ENCODE measurements at regions not wholly inside any gene's neighbourhood (a gene's known extent, or its start where the extent isn't known, plus 50 kb on each side); places are given as distances from the start of the nearest gene placed in this dataset.

- TF ChIP-seq EGR1 (IDR thresholded peaks at IDR 0.05; ENCODE audit: borderline replicate concordance in 1 of 2, low read depth in 2 of 2, low read length in 2 of 2) (no peak), RUNX3 (IDR thresholded peaks at IDR 0.05; ENCODE audit: low read length) (no peak)
These were observed 1722.1 kb downstream of the MAT2B start (continued) for GRCh38 chr5:165227515-165227914.

DNA sequence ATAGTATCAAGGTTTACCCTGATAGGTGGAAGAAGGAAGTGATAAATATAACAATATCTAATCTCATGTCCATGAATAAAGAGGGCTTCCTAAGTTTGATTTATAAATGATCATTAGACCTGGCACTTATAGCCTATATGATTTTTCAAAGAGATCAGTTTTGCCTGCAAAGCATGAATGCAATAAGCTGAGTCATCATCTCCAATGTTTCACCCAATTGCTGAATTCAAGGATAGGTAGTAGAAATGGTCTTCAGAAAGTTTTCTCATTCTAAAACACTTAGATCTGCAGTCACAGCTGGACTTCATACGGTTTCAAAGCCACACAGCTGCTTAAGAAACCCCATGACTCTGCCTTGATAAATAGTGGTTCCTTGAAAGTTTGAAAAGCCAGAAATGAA, 1722.8 kb downstream of the MAT2B start:
- no peaks in the 10 kb centered on the region for H3K9me3 ChIP-seq (replicated peaks; ENCODE audit: control insufficient read depth, insufficient read depth, low read length)
- ChIA-PET RAD21 (ENCODE audit: unreplicated experiment) (interaction anchor here (0.9 to 1.5 kb wide), 4 partner anchors 9 to 230 kb away, joined by 3 to 6 read pairs (median 4); no protein-coding TSS in a partner anchor), SMC1A (ENCODE audit: uncharacterized antibody, unreplicated experiment) (no interaction called here), CTCF (interaction anchor here (0.6 to 1.6 kb wide), 6 partner anchors 9 to 706 kb away, joined by 3 to 6 read pairs (median 4); no protein-coding TSS in a partner anchor), POLR2A (no interaction called here)
- no peak overlapping the region for H2AFZ ChIP-seq (ENCODE audit: control insufficient read depth, low read depth, low read length)
- FAIRE-seq (no peak), ATAC-seq (no peak), DNase-seq (ENCODE audit: low read depth, low spot score) (no peak)
- no peaks in the 10 kb centered on the region for H3K4me1 ChIP-seq (ENCODE audit: control insufficient read depth, insufficient read depth, low read length)
- no peak overlapping the region for H3K4me3 ChIP-seq
- intact Hi-C loops (cut with micrococcal nuclease; ENCODE audit: unreplicated experiment) (no loop called here), in situ Hi-C loops (cut with MboI) (no loop called here)
- H3K9ac ChIP-seq (ENCODE audit: control insufficient read depth, insufficient read depth, low read length) = no peak overlapping the region
- no peaks in the 10 kb centered on the region for H3K79me2 ChIP-seq (ENCODE audit: control insufficient read depth, insufficient read depth, low read length)
- TF ChIP-seq NKRF (conservative IDR thresholded peaks at IDR 0.05) = no peak
- no peak for TF ChIP-seq IRF3 (IDR thresholded peaks at IDR 0.05)
- no peak for TF ChIP-seq POU2F2 (IDR thresholded peaks at IDR 0.05; ENCODE audit: borderline replicate concordance, low read depth, low read length)
- no peak for TF ChIP-seq ZNF622 (IDR thresholded peaks at IDR 0.05)
- no peak for TF ChIP-seq CREB1 (IDR thresholded peaks at IDR 0.05; ENCODE audit: low read depth)
- no peak for TF ChIP-seq HSF1 (IDR thresholded peaks at IDR 0.05; ENCODE audit: low read depth, low read length)
- TF ChIP-seq ZBED1 (IDR thresholded peaks at IDR 0.05; ENCODE audit: borderline replicate concordance) = no peak
- no peak for TF ChIP-seq NFXL1 (IDR thresholded peaks at IDR 0.05; ENCODE audit: borderline replicate concordance)
- TF ChIP-seq TCF7 (IDR thresholded peaks at IDR 0.05; ENCODE audit: borderline replicate concordance) = no peak
- no peak for TF ChIP-seq POLR2AphosphoS2 (IDR thresholded peaks at IDR 0.05; ENCODE audit: low read depth, low read length)
- H3K27ac ChIP-seq (ENCODE audit: control insufficient read depth, insufficient read depth) = no peak overlapping the region
- WGBS (ENCODE audit: insufficient coverage, insufficient replicate concordance, low lambda C conversion rate, missing lambda C conversion rate) = 15% methylated on average over 1 of the region's 1 CpG
- no peak overlapping the region for H3K4me2 ChIP-seq (ENCODE audit: control insufficient read depth, insufficient read depth)
- BruUV-seq (replicated peaks) = no TSS peak
- no peaks in the 10 kb centered on the region for H3K27me3 ChIP-seq (replicated peaks in 1 of 2; ENCODE audit: control insufficient read depth in 2 of 2, insufficient read depth in 2 of 2, low read length in 1 of 2)
- H3K36me3 ChIP-seq (ENCODE audit: control insufficient read depth in 2 of 2, insufficient read depth in 2 of 2, low read length in 1 of 2) = no peaks in the 10 kb centered on the region
- H4K20me1 ChIP-seq (ENCODE audit: control insufficient read depth, insufficient read depth) = no peaks in the 10 kb centered on the region

Measured in GM12878 (cell line).